Right ventricle myocardium inferior (tissue), 1 donor: ENCODE measurements at regions not wholly inside any gene's neighbourhood (a gene's known extent, or its start where the extent isn't known, plus 50 kb on each side); places are given as distances from the start of the nearest gene placed in this dataset.

Experiments used
- ATAC-seq: fragments of 200-7000 bp; cut with Tn5 transposase; one replicate; pipeline ENCODE4 v1.9.1; 2020; ENCODE audit warnings: mild to moderate bottlenecking, moderate library complexity
- DNase-seq: peaks from one replicate; pipeline ENCODE4 v3.0.0; 2021; ENCODE audit errors: missing footprints
- intact Hi-C: fragments of 100-400 bp; cut with DNase I; formaldehyde crosslinking; loops from one replicate; pipeline ENCODE4 v1.11.0; 2022
- donor health status: DM: no; HTN: yes; CAD: no; lungs with severe emphysema.

- DNase-seq (no peak), ATAC-seq (no peak)
- intact Hi-C loops, result no loop called here
Measured at GRCh38 chr2:16126517-16127275, 186.3 kb downstream of the MYCN start.

- intact Hi-C loops, result no loop called here
- no peak for DNase-seq
Measured at GRCh38 chr2:16125614-16126516, 185.5 kb downstream of the MYCN start.

GRCh38 chr2:16124881-16125613, 184.7 kb downstream of the MYCN start:
- ATAC-seq, result no peak
- DNase-seq, result no peak
- intact Hi-C loops, result no loop called here

More at GRCh38 chr2:16125614-16126516, 185.5 kb downstream of the MYCN start:
- ATAC-seq, result no peak

- DNase-seq (no peak), ATAC-seq (no peak)
- intact Hi-C loops, result no loop called here
Measured at GRCh38 chr2:16123856-16124780, 183.8 kb downstream of the MYCN start.

- intact Hi-C loops, result no loop called here
- no peak for DNase-seq
- no peak for ATAC-seq
Measured at GRCh38 chr2:16123421-16123820, 183.1 kb downstream of the MYCN start.

- no peak for DNase-seq
- ATAC-seq, result no peak
- intact Hi-C loops, result no loop called here
Measured at GRCh38 chr2:16122556-16122955, 182.2 kb downstream of the MYCN start.

GRCh38 chr2:16121986-16122390, 181.6 kb downstream of the MYCN start:
- intact Hi-C loops, result no loop called here
- ATAC-seq, result no peak
- no peak for DNase-seq

GRCh38 chr2:16121231-16121985, 181.1 kb downstream of the MYCN start:
- DNase-seq (no peak), ATAC-seq (no peak)
- intact Hi-C loops, result no loop called here

- no peak for ATAC-seq
- intact Hi-C loops, result no loop called here
Measured at GRCh38 chr2:16120591-16121180, 180.3 kb downstream of the MYCN start.

GRCh38 chr2:16119741-16120140, 179.4 kb downstream of the MYCN start:
- ATAC-seq (no peak), DNase-seq (no peak)
- intact Hi-C loops, result no loop called here

More at GRCh38 chr2:16120591-16121180, 180.3 kb downstream of the MYCN start:
- DNase-seq, result no peak

GRCh38 chr2:16118611-16119590, 178.6 kb downstream of the MYCN start:
- intact Hi-C loops, result no loop called here
- ATAC-seq, result no peak
- DNase-seq, result no peak

- intact Hi-C loops, result no loop called here
- no peak for DNase-seq
- no peak for ATAC-seq
Measured at GRCh38 chr2:16117791-16118610, 177.7 kb downstream of the MYCN start.

GRCh38 chr2:16117021-16117700, 176.8 kb downstream of the MYCN start:
- intact Hi-C loops, result no loop called here
- no peak for DNase-seq
- ATAC-seq, result no peak

GRCh38 chr2:16115881-16116830, 175.8 kb downstream of the MYCN start:
- intact Hi-C loops, result no loop called here
- DNase-seq (no peak), ATAC-seq (no peak)
